PC-3 (cell line): ENCODE measurements at regions not wholly inside any gene's neighbourhood (a gene's known extent, or its start where the extent isn't known, plus 50 kb on each side); places are given as distances from the start of the nearest gene placed in this dataset.

ENCODE experiments used
- CTCF ChIP-seq: fragments of 300-600 bp; sonication (generic); conservative IDR thresholded peaks from 2 replicates; pipeline ENCODE4 v1.5.1; 2017; ENCODE audit warnings: antibody characterized with exemption, low read depth, mild to moderate bottlenecking, low read length
- EZH2phosphoT487 ChIP-seq: fragments of 300-600 bp; sonication (generic); IDR thresholded peaks from 2 replicates; pipeline ENCODE4 v1.6.1; 2018; ENCODE audit warnings: mild to moderate bottlenecking, antibody characterized with exemption, low read length, borderline replicate concordance

- TF ChIP-seq CTCF (no peak), EZH2phosphoT487 (no peak)
These were observed 77.2 kb downstream of the MRPS30 start for GRCh38 chr5:44885903-44886302.
